Activated T-helper 1 cell treated with anti-CD3 and anti-CD28 coated beads, Interleukin-12 subunit alpha, Interleukin-12 subunit beta, Interleukin-2, Interleukin-4 antibody, amounts not matched to agents 30 ng/mL and 10 ng/mL and 1 ng/mL, durations not matched to agents 14 hours and 24 hours and 36 hours (primary cell): ENCODE measurements at regions not wholly inside any gene's neighbourhood (a gene's known extent, or its start where the extent isn't known, plus 50 kb on each side); places are given as distances from the start of the nearest gene placed in this dataset.

Experiments
- DNase-seq: peaks from one replicate; pipeline ENCODE4 v3.0.0; 2021; ENCODE audit warnings: low spot score
- H3K27ac Mint-ChIP-seq: one replicate; pipeline ENCODE4 v1.8.0; 2021; ENCODE audit warnings: mild to moderate bottlenecking, mixed read lengths
- H3K27me3 Mint-ChIP-seq: one replicate; pipeline ENCODE4 v1.8.0; 2022; ENCODE audit warnings: mild to moderate bottlenecking, moderate library complexity, mixed read lengths; ENCODE audit not compliant: insufficient read depth
- H3K36me3 Mint-ChIP-seq: one replicate; pipeline ENCODE4 v1.8.0; 2021; ENCODE audit warnings: low read depth, mixed read lengths
- H3K4me1 Mint-ChIP-seq: one replicate; pipeline ENCODE4 v1.8.0; 2021; ENCODE audit warnings: low read depth, mixed read lengths
- H3K4me3 Mint-ChIP-seq: one replicate; pipeline ENCODE4 v1.8.0; 2021; ENCODE audit warnings: mild to moderate bottlenecking, moderate library complexity, mixed read lengths
- H3K9me3 Mint-ChIP-seq: one replicate; pipeline ENCODE4 v1.8.0; 2021; ENCODE audit warnings: mixed read lengths
- intact Hi-C: fragments of 100-400 bp; cut with micrococcal nuclease; formaldehyde crosslinking; loops from one replicate; pipeline ENCODE4 v1.15.1; 2024

DNA sequence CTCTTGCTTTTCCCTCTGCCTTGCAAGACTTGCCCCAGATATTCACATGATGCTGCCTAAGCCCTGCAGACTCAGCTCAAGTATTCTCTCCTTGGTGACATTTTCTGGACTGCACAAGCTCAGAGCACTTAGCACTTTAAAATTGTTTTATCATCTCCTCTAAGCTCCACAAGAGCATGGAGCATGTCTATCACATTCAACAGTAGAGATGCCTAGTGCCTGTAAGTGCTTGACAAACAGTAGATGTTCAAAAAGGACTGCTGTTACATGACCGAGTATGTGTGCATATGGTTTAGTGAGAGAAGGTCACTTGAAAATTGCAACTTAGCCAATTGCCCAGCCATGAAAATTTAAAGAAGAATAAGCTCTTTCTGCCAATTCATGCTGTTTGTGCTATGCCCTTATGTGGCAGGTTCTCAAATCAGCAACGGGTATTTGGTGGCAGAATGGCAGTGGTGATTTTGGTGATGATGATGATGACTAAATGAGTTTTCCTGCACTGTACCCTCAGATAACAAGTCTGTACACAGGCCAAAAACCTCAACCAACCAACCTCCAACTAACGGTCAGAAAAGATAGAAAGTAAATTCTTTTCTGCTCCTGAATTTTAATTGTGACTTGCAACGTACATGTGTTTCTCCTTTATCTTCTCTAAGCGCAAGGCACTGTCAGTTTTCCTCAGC lies 647.2 kb upstream of the UBE2E2 start:
- intact Hi-C loops, result no loop called here
- Mint-ChIP-seq H3K27me3 (no peaks in the 10 kb centered on the region), H3K4me3 (no peak overlapping the region), H3K4me1 (no peaks in the 10 kb centered on the region), H3K27ac (no peak overlapping the region), H3K36me3 (no peaks in the 10 kb centered on the region), H3K9me3 (no peaks in the 10 kb centered on the region)
- no peak for DNase-seq

DNA sequence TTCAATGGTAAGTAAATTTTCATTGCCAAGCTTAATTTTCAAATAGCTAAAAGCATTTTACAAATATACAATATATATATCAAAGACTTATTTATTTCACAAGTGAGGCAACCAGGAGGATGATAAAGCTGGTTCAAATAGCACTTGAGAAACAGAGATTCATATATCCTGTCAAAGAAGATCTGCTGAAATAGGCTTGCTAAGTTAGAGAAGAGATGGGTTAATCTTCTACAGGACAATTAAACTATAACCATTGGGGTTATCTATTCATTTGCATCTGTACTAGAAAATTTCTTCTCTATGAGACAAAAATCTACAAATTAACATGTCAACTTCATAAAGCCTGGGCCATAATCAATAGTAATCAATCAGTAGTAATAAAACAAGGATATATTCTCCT lies 637.7 kb upstream of the UBE2E2 start:
- Mint-ChIP-seq H3K27me3 (no peaks in the 10 kb centered on the region), H3K4me1 (no peaks in the 10 kb centered on the region)

DNA sequence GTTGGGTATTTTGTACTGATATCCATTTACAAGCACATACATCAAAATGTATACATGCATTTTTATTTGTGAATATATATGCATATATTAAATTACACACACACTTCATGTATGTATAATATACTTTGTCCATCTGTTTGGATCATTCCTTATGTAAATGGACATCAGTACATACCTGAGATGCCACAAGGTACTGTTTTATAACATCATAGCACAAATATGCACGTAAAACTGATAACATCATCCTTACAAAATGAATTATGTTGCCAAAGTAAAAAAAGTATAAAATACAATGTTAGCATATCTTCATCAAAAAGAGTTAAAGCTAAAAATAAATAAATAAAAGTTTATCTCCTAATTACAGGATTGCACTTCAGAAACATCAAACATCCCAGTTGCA lies 634.8 kb upstream of the UBE2E2 start:
- Mint-ChIP-seq H3K4me3 (no peak overlapping the region), H3K27ac (no peak overlapping the region), H3K36me3 (no peaks in the 10 kb centered on the region), H3K4me1 (no peaks in the 10 kb centered on the region), H3K27me3 (no peaks in the 10 kb centered on the region), H3K9me3 (no peaks in the 10 kb centered on the region)
- intact Hi-C loops, result loop anchor here (10.0 kb wide), 1 partner anchor 1237 kb away; the partner anchor contains the start of gene UBE2E1
- DNase-seq, result no peak

More for the DNA sequence above, 637.7 kb upstream of the UBE2E2 start:
- H3K36me3 Mint-ChIP-seq, result no peaks in the 10 kb centered on the region
- no peaks in the 10 kb centered on the region for H3K9me3 Mint-ChIP-seq
- no peak for DNase-seq
- intact Hi-C loops, result loop anchor here (10.0 kb wide), 1 partner anchor 1239 kb away; the partner anchor contains the start of gene UBE2E1
- no peak overlapping the region for H3K27ac Mint-ChIP-seq
- H3K4me3 Mint-ChIP-seq, result no peak overlapping the region

GRCh38 chr3:22569570-22569969 lies 633.6 kb upstream of the UBE2E2 start:
- intact Hi-C loops, result loop anchor here (10.0 kb wide), 1 partner anchor 1235 kb away; the partner anchor contains the start of gene UBE2E1
- Mint-ChIP-seq H3K9me3 (no peaks in the 10 kb centered on the region), H3K27me3 (no peaks in the 10 kb centered on the region), H3K27ac (no peak overlapping the region), H3K4me3 (no peak overlapping the region), H3K4me1 (no peaks in the 10 kb centered on the region), H3K36me3 (no peaks in the 10 kb centered on the region)
- no peak for DNase-seq

- H3K4me1 Mint-ChIP-seq, result no peaks in the 10 kb centered on the region
- no peak for DNase-seq
- no peak overlapping the region for H3K4me3 Mint-ChIP-seq
- H3K9me3 Mint-ChIP-seq, result no peaks in the 10 kb centered on the region
- intact Hi-C loops, result no loop called here
- no peak overlapping the region for H3K27ac Mint-ChIP-seq
- no peaks in the 10 kb centered on the region for H3K36me3 Mint-ChIP-seq
- H3K27me3 Mint-ChIP-seq, result no peaks in the 10 kb centered on the region
Measured at GRCh38 chr3:22581007-22581406, 622.1 kb upstream of the UBE2E2 start.

GRCh38 chr3:22582266-22582665 lies 620.9 kb upstream of the UBE2E2 start:
- Mint-ChIP-seq H3K27me3 (no peaks in the 10 kb centered on the region), H3K36me3 (no peaks in the 10 kb centered on the region), H3K4me1 (no peaks in the 10 kb centered on the region), H3K9me3 (no peaks in the 10 kb centered on the region), H3K27ac (no peak overlapping the region), H3K4me3 (no peak overlapping the region)
- intact Hi-C loops, result no loop called here
- DNase-seq, result no peak

DNA sequence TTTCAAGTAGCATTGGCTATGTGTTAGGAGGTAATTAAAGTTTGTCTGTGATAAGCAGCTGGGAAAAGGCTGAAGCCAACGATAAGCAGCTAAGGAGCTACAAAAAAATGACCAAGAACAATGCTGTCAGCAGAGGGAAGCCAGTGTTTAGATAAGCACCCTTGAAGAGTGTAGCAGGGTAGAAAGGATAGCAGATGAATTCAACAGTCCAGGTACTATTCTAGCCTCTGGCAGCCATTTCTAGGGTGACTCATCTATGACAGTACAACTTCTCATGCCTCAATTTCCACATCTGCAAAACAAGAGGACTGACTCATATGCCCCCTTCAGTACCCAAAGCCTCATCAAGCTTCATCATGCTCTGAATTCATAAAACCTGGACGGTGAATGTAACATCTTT lies 617.6 kb upstream of the UBE2E2 start:
- H3K27ac Mint-ChIP-seq, result no peak overlapping the region
- no peaks in the 10 kb centered on the region for H3K27me3 Mint-ChIP-seq

DNA sequence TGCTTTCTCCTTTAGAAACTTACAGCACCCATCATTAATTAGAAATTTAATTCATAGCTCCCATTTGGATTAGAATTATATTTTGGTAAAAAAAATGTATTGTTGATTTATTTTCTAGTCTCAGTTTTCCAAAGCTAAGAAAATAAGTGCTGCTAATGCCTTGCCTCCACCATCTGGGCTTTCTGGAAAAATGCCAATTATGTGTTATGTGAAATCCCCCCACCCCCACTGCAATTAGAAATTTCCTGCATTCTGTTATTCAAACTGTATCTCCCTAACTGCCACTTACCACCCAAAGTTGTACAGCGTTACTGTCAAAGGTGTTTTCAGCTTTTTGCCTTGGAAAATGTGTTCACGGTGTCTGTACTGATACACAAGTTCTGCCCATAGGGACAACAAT lies 617.2 kb upstream of the UBE2E2 start:
- H3K27ac Mint-ChIP-seq, result no peak overlapping the region
- H3K4me3 Mint-ChIP-seq, result no peak overlapping the region
- intact Hi-C loops, result no loop called here
- H3K27me3 Mint-ChIP-seq, result no peaks in the 10 kb centered on the region
- H3K36me3 Mint-ChIP-seq, result no peaks in the 10 kb centered on the region
- no peaks in the 10 kb centered on the region for H3K9me3 Mint-ChIP-seq
- no peaks in the 10 kb centered on the region for H3K4me1 Mint-ChIP-seq
- no peak for DNase-seq

More for the DNA sequence above, 617.6 kb upstream of the UBE2E2 start:
- intact Hi-C loops, result no loop called here
- Mint-ChIP-seq H3K4me1 (no peaks in the 10 kb centered on the region), H3K4me3 (no peak overlapping the region), H3K9me3 (no peaks in the 10 kb centered on the region), H3K36me3 (no peaks in the 10 kb centered on the region)
- no peak for DNase-seq

DNA sequence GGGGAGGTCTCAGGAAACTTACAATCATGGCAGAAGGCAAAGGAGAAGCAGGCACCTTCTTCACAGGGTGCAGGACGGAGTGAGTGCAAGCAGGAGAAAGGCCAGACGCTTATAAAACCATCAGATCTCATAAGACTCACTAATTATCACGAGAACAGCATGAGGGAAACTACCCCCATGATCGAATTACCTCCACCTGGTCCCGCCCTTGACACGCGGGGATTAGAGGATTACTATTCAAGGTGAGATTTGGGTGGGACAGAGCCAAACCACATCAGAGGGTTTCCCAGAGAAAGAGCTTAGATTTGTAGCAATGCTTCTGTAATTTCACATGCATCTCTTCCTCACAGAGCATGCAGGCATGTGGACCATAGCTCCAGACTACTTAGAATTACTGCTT lies 615.7 kb upstream of the UBE2E2 start:
- Mint-ChIP-seq H3K4me3 (no peak overlapping the region), H3K4me1 (no peaks in the 10 kb centered on the region), H3K36me3 (no peaks in the 10 kb centered on the region), H3K27me3 (no peaks in the 10 kb centered on the region), H3K27ac (no peak overlapping the region), H3K9me3 (no peaks in the 10 kb centered on the region)
- DNase-seq, result no peak
- intact Hi-C loops, result no loop called here

DNA sequence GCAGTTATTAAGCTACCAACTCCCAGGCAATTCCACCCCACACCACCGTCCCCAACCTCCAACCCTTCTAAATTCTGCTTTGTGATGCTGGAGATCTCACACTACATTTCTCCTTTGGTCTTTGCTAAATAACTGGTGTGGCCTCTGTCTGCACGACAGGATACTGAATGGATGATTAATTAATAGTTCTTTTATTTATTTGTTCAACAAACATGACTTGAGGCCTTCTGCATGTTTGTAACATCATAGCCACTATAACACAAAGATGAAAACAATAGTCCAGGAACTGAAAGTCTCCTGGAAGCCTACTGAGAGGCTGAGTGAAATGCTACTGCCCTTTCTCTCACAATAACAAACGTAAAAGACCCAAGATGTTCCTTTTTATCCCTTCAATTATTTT lies 609.5 kb upstream of the UBE2E2 start:
- Mint-ChIP-seq H3K4me3 (no peak overlapping the region), H3K4me1 (no peaks in the 10 kb centered on the region), H3K36me3 (no peaks in the 10 kb centered on the region), H3K27me3 (no peaks in the 10 kb centered on the region), H3K9me3 (peaks cover 5% of the 10 kb centered on the region), H3K27ac (no peak overlapping the region)
- DNase-seq, result no peak
- intact Hi-C loops, result no loop called here

DNA sequence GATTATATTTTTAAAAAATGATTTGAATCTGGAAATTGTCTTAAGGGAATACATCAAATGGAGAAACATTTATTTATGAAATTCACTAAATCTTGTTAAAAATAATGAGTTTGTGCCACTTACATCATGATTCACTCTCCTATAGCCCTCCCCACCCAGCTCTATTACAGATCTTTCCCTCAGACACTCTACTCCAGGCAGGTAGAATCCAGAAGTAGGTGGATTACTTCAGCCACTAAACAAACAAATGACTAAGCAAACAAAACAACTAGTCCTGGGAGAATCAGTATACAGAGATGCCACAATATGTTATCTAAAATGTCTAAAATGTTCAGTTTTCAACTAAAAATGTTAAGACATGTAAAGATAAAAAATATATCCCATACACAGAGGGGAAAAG lies 608.1 kb upstream of the UBE2E2 start:
- no peak for DNase-seq
- intact Hi-C loops, result no loop called here
- no peak overlapping the region for H3K4me3 Mint-ChIP-seq
- no peaks in the 10 kb centered on the region for H3K4me1 Mint-ChIP-seq
- H3K27me3 Mint-ChIP-seq, result no peaks in the 10 kb centered on the region
- H3K9me3 Mint-ChIP-seq, result peaks cover 5% of the 10 kb centered on the region
- no peak overlapping the region for H3K27ac Mint-ChIP-seq
- H3K36me3 Mint-ChIP-seq, result no peaks in the 10 kb centered on the region

DNA sequence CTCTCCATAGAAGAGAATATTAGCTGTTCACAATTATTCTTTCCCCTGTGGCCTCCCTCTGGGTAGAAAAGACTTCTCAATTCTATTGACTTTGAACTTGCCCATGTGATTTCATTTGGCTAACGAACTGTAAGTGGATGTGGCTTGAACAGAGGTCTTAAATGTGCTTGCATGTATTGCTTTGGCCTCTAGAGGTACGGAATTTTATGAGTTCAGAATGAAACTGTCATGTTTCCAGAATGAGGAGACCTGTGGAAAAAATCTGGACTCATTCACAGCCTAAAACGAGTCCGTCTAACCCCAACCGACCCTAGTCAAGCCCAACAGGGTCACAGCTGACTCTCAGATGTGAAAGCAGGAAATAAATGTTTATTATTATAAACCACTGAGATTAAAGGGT lies 596.7 kb upstream of the UBE2E2 start:
- no peaks in the 10 kb centered on the region for H3K9me3 Mint-ChIP-seq
- no peak overlapping the region for H3K4me3 Mint-ChIP-seq
- H3K36me3 Mint-ChIP-seq, result no peaks in the 10 kb centered on the region
- no peak overlapping the region for H3K27ac Mint-ChIP-seq
- no peaks in the 10 kb centered on the region for H3K27me3 Mint-ChIP-seq
- no peaks in the 10 kb centered on the region for H3K4me1 Mint-ChIP-seq
- no peak for DNase-seq
- intact Hi-C loops, result no loop called here

- no peak overlapping the region for H3K4me3 Mint-ChIP-seq
- H3K4me1 Mint-ChIP-seq, result no peaks in the 10 kb centered on the region
- H3K9me3 Mint-ChIP-seq, result no peaks in the 10 kb centered on the region
- intact Hi-C loops, result no loop called here
- no peaks in the 10 kb centered on the region for H3K27me3 Mint-ChIP-seq
- no peak overlapping the region for H3K27ac Mint-ChIP-seq
- H3K36me3 Mint-ChIP-seq, result no peaks in the 10 kb centered on the region
- no peak for DNase-seq
Measured at GRCh38 chr3:22606938-22607337, 596.2 kb upstream of the UBE2E2 start.

DNA sequence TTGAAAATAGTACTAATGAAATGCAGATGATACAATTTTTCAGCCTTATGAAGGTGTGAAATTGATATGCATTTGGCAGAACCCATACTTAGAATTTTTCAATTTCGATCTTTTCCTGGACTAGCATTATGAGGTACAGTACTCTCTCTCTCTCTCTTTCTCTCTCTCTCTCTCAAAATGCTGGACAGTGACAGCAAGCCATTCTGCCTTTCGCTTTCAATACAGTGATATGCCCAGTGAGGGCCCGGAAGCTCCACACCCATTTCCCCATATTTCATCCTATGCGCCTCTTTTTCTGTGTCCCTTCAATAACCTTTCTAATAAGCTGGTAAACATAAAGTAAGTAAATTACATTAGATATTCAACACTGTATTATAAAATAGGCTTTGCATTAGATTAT lies 595.0 kb upstream of the UBE2E2 start:
- H3K27ac Mint-ChIP-seq, result no peak overlapping the region
- no peaks in the 10 kb centered on the region for H3K27me3 Mint-ChIP-seq
- intact Hi-C loops, result no loop called here
- peaks cover 6% of the 10 kb centered on the region for H3K9me3 Mint-ChIP-seq
- H3K4me1 Mint-ChIP-seq, result no peaks in the 10 kb centered on the region
- no peak overlapping the region for H3K4me3 Mint-ChIP-seq
- no peaks in the 10 kb centered on the region for H3K36me3 Mint-ChIP-seq
- DNase-seq, result no peak
